ENCODE measurements at regions not wholly inside any gene's neighbourhood (a gene's known extent, or its start where the extent isn't known, plus 50 kb on each side); places are given as distances from the start of the nearest gene placed in this dataset.

DNA sequence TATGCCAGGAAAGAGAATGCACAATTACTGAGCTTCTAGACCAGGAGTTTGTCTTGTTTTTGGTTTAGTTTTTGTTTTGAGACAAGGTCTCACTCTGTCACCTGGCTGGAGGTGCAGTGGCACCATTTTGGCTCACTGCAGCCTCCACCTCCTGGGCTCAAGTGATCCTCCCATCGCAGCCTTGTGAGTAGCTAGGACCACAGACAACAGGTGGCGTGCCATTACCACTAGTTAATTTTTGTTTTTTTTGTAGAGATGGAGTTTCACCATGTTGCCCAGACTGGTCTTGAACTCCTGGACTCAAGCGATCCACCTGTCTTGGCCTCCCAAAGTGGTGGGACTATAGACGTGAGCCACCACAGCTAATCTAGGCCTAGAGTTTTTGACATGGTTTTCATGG lies 104.4 kb upstream of the CCDC54 start:
- no peaks in the 10 kb centered on the region for H3K27me3 ChIP-seq (ENCODE audit: insufficient read depth, low read depth, severe bottlenecking)
- no peak for DNase-seq
- no peak overlapping the region for H3K4me3 ChIP-seq (ENCODE audit: low read depth, low read length)
- no peaks in the 10 kb centered on the region for H3K36me3 ChIP-seq
- TF ChIP-seq CTCF (IDR thresholded peaks at IDR 0.05; ENCODE audit: low read depth, low read length) = no peak
- no peaks in the 10 kb centered on the region for H3K9me3 ChIP-seq (ENCODE audit: severe bottlenecking)
- H3K27ac ChIP-seq = no peak overlapping the region

DNA sequence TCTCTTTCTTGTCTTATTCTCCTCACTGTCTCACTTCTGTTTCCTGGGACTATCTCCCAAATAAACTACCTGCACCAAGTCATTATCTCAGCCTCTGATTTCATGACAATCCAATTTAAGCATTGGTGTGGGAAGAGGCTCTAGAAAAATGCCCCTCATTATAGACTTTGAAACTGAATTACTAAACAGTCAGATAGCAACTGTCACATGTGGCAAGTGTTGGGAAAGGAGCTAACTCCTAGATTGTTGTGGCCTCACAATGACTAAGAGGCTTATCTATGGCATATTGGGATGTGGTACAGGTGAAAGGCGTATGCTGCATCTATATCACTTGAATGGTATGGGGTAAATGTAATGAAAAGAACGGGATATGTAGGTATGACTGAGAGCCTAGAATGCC lies 103.5 kb upstream of the CCDC54 start:
- Histone ChIP-seq H3K4me3 (ENCODE audit: low read depth, low read length) (no peak overlapping the region), H3K36me3 (no peaks in the 10 kb centered on the region), H3K27me3 (ENCODE audit: insufficient read depth, low read depth, severe bottlenecking) (no peaks in the 10 kb centered on the region), H3K27ac (no peak overlapping the region), H3K9me3 (ENCODE audit: severe bottlenecking) (no peaks in the 10 kb centered on the region)
- no peak for DNase-seq
- no peak for TF ChIP-seq CTCF (IDR thresholded peaks at IDR 0.05; ENCODE audit: low read depth, low read length)

- Histone ChIP-seq H3K27ac (no peak overlapping the region), H3K9me3 (ENCODE audit: severe bottlenecking) (no peaks in the 10 kb centered on the region), H3K4me3 (ENCODE audit: low read depth, low read length) (no peak overlapping the region), H3K36me3 (no peaks in the 10 kb centered on the region), H3K27me3 (ENCODE audit: insufficient read depth, low read depth, severe bottlenecking) (no peaks in the 10 kb centered on the region)
- TF ChIP-seq CTCF (IDR thresholded peaks at IDR 0.05; ENCODE audit: low read depth, low read length) = no peak
- DNase-seq = no peak
These were observed 101.7 kb upstream of the CCDC54 start for GRCh38 chr3:107275511-107275910.

- H3K36me3 ChIP-seq = no peaks in the 10 kb centered on the region
- H3K9me3 ChIP-seq (ENCODE audit: severe bottlenecking) = no peaks in the 10 kb centered on the region
- H3K27ac ChIP-seq = no peak overlapping the region
- H3K4me3 ChIP-seq (ENCODE audit: low read depth, low read length) = no peak overlapping the region
- no peak for TF ChIP-seq CTCF (IDR thresholded peaks at IDR 0.05; ENCODE audit: low read depth, low read length)
- DNase-seq = no peak
- no peaks in the 10 kb centered on the region for H3K27me3 ChIP-seq (ENCODE audit: insufficient read depth, low read depth, severe bottlenecking)
These were observed 93.3 kb upstream of the CCDC54 start for GRCh38 chr3:107283948-107284347.

DNA sequence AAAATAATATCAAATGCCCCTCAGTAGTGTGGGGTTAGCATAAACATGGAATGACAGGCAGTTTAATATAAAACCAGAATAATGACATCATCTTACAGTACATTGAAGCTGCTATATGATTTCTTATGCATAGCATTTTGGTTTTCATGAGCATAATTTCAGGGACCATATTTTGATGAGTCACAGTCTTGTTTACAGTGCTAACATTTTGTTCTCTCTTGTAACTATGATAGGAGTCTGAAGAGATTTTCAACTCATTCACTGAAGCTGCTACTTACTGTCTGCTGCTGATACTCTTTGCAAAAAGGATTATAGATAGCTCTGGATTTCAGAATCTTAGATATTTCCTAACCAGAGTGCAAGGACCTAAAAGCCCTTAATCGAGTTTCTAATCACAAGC lies 92.6 kb upstream of the CCDC54 start:
- Histone ChIP-seq H3K4me3 (ENCODE audit: low read depth, low read length) (no peak overlapping the region), H3K9me3 (ENCODE audit: severe bottlenecking) (no peaks in the 10 kb centered on the region), H3K27ac (no peak overlapping the region), H3K36me3 (no peaks in the 10 kb centered on the region), H3K27me3 (ENCODE audit: insufficient read depth, low read depth, severe bottlenecking) (no peaks in the 10 kb centered on the region)
- no peak for TF ChIP-seq CTCF (IDR thresholded peaks at IDR 0.05; ENCODE audit: low read depth, low read length)
- no peak for DNase-seq

DNA sequence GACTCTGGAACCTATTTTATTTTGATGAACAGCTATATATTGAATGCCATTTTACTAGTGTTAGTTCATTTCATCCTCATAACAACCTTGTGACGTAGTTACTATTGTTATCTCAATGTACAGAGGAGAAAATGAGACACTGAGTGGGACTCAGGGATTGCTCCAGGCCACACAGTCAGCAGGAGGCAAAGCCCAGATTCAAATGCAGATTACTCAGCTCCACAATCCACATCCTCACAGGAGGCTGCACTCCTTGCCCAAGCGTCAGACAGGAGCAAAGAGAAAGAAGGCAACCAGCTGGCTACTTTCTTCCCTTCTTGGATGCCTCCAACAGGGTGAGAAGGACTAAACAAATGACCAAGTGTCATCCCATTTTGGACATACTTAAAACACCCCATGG lies 92.0 kb upstream of the CCDC54 start:
- Histone ChIP-seq H3K4me3 (ENCODE audit: low read depth, low read length) (no peak overlapping the region), H3K9me3 (ENCODE audit: severe bottlenecking) (no peaks in the 10 kb centered on the region), H3K36me3 (no peaks in the 10 kb centered on the region), H3K27ac (no peak overlapping the region), H3K27me3 (ENCODE audit: insufficient read depth, low read depth, severe bottlenecking) (no peaks in the 10 kb centered on the region)
- TF ChIP-seq CTCF (IDR thresholded peaks at IDR 0.05; ENCODE audit: low read depth, low read length) = no peak
- DNase-seq = no peak
